Activated naive CD4-positive, alpha-beta T cell treated with anti-CD3 and anti-CD28 coated beads, Interleukin-2, amount 50 U/mL, for 16 hours (primary cell): ENCODE measurements at regions not wholly inside any gene's neighbourhood (a gene's known extent, or its start where the extent isn't known, plus 50 kb on each side); places are given as distances from the start of the nearest gene placed in this dataset.

Source experiments
- DNase-seq: peaks from one replicate; pipeline ENCODE4 v3.0.0-alpha.2; 2020

- no peak for DNase-seq
These were observed 212.2 kb downstream of the DACT1 start for GRCh38 chr14:58850011-58850410.

GRCh38 chr14:58861586-58861985, 223.8 kb downstream of the DACT1 start:
- DNase-seq, result no peak

GRCh38 chr14:58862416-58863160, 224.8 kb downstream of the DACT1 start:
- DNase-seq, result no peak

- DNase-seq, result no peak
These were observed 226.0 kb downstream of the DACT1 start for GRCh38 chr14:58863661-58864345.

- no peak for DNase-seq
These were observed 227.2 kb downstream of the DACT1 start for GRCh38 chr14:58864751-58865513.

- no peak for DNase-seq
These were observed 227.9 kb downstream of the DACT1 start for GRCh38 chr14:58865514-58866281.

GRCh38 chr14:58866391-58866790, 228.6 kb downstream of the DACT1 start:
- no peak for DNase-seq

- DNase-seq, result no peak
These were observed 233.2 kb downstream of the DACT1 start for GRCh38 chr14:58870961-58871360.

- DNase-seq, result no peak
These were observed 233.8 kb downstream of the DACT1 start for GRCh38 chr14:58871573-58871972.

- no peak for DNase-seq
These were observed 234.3 kb downstream of the DACT1 start for GRCh38 chr14:58872061-58872460.

GRCh38 chr14:58873228-58873953, 235.6 kb downstream of the DACT1 start:
- DNase-seq, result no peak

GRCh38 chr14:58875613-58876012, 237.9 kb downstream of the DACT1 start:
- DNase-seq, result no peak

- DNase-seq, result no peak
These were observed 238.8 kb downstream of the DACT1 start for GRCh38 chr14:58876608-58877007.

- DNase-seq, result no peak
These were observed 240.8 kb downstream of the DACT1 start for GRCh38 chr14:58878439-58879139.

GRCh38 chr14:58881433-58881832, 243.7 kb downstream of the DACT1 start:
- no peak for DNase-seq

GRCh38 chr14:58882577-58883018, 244.8 kb downstream of the DACT1 start:
- DNase-seq, result no peak

- no peak for DNase-seq
These were observed 246.7 kb downstream of the DACT1 start for GRCh38 chr14:58884442-58884841.

GRCh38 chr14:58887931-58888330, 250.2 kb downstream of the DACT1 start:
- DNase-seq, result no peak

GRCh38 chr14:58898655-58899316, 261.0 kb downstream of the DACT1 start:
- no peak for DNase-seq

- no peak for DNase-seq
These were observed 261.6 kb downstream of the DACT1 start for GRCh38 chr14:58899317-58899713.

- no peak for DNase-seq
These were observed 264.1 kb downstream of the DACT1 start for GRCh38 chr14:58901826-58902225.
